Testis (tissue), 2 donors: ENCODE measurements at regions not wholly inside any gene's neighbourhood (a gene's known extent, or its start where the extent isn't known, plus 50 kb on each side); places are given as distances from the start of the nearest gene placed in this dataset.

Experiments
- DNase-seq: peaks from one replicate; pipeline ENCODE4 v3.0.0-alpha.2; 2019
- H3K27ac ChIP-seq, 2 donors: fragments of 200-600 bp; sonication (generic); one replicate each; pipeline ENCODE4 v1.5.1; 2019
- H3K27me3 ChIP-seq: fragments of 200-600 bp; sonication (generic); one replicate; pipeline ENCODE4 v1.5.1; 2019
- H3K36me3 ChIP-seq: fragments of 200-600 bp; sonication (generic); one replicate; pipeline ENCODE4 v1.5.1; 2017; ENCODE audit warnings: low read depth; ENCODE audit errors: missing control alignments
- H3K4me1 ChIP-seq: fragments of 200-600 bp; sonication (generic); one replicate; pipeline ENCODE4 v1.5.1; 2019
- H3K4me3 ChIP-seq, 2 donors: fragments of 200-600 bp; sonication (generic); one replicate each; pipeline ENCODE4 v1.5.1; 2017 to 2019
- H3K9me3 ChIP-seq: fragments of 200-600 bp; sonication (generic); one replicate; pipeline ENCODE4 v1.5.1; 2017
- POLR2A ChIP-seq: fragments of 450-650 bp; IDR thresholded peaks from one replicate; pipeline ENCODE4 v1.6.1; 2017; ENCODE audit warnings: antibody characterized with exemption, mild to moderate bottlenecking, moderate library complexity
- WGBS, 2 donors: methylation state at CpG; one replicate each; pipeline ENCODE4 v1.1.5; 2018; 5-methylcytosine and 5-hydroxymethylcytosine counted together
- intact Hi-C: fragments of 100-400 bp; cut with DNase I; formaldehyde crosslinking; loops from one replicate; pipeline ENCODE4 v1.15.1; 2023; ENCODE audit warnings: low total_unique reads
- TF ChIP-seq, protein P1 (sequence below), 3 experiments: fragments of 450-650 bp in 2 of 3; fragments of 200-600 bp in 1 of 3; sonication (generic) in 1 of 3; IDR thresholded peaks; one replicate each; pipeline ENCODE4 v1.5.1; 2016 to 2019; ENCODE audit warnings: antibody characterized with exemption in 3 of 3, mild to moderate bottlenecking in 2 of 3, moderate library complexity in 1 of 3

DNA sequence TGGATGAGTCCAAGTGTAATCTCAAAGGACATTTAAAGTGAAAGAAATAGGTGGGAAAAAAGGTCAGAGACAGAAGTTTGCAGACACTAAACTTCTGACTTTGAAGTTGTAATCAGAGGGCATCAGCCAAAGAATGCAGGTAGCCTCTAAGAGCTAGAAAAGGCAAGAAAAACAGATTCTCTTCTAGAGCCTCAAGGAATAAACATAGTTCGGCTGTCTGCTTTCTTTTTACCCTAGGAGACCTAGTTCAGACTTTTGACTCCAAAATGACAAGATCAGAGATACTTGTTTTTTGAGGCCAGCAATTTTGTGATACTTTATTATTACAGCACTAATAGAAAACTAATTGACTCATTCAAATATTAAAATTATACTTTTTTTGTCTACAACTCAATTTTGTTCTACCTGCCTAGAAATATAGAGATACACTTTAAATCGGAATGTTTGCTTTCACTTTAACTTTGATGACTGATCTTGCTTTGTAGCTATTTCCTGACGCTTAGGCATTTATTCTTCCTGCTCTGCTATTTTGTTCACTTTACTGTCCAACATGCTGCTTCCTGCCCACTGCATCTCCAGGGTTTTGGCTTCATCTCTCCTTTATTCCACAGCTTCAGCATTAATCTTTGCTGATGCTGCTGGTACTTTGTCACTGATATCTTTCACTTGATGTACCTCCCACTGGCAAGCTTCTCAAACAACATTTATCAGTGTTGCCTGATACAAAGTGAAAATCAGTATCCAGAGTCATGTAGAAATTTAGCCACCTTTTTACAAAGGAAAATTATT, 272.5 kb downstream of the DSEL start:
- Histone ChIP-seq H3K9me3 (no peaks in the 10 kb centered on the region), H3K4me3 (no peak overlapping the region), H3K27ac (no peak overlapping the region), H3K27me3 (no peaks in the 10 kb centered on the region), H3K36me3 (no peaks in the 10 kb centered on the region), H3K4me1 (no peaks in the 10 kb centered on the region)
- DNase-seq: no peak
- intact Hi-C loops: no loop called here
- 31 to 40% methylated on average over 3 of the region's 3 CpGs for WGBS, 2 donors
- TF ChIP-seq, protein P1, sequence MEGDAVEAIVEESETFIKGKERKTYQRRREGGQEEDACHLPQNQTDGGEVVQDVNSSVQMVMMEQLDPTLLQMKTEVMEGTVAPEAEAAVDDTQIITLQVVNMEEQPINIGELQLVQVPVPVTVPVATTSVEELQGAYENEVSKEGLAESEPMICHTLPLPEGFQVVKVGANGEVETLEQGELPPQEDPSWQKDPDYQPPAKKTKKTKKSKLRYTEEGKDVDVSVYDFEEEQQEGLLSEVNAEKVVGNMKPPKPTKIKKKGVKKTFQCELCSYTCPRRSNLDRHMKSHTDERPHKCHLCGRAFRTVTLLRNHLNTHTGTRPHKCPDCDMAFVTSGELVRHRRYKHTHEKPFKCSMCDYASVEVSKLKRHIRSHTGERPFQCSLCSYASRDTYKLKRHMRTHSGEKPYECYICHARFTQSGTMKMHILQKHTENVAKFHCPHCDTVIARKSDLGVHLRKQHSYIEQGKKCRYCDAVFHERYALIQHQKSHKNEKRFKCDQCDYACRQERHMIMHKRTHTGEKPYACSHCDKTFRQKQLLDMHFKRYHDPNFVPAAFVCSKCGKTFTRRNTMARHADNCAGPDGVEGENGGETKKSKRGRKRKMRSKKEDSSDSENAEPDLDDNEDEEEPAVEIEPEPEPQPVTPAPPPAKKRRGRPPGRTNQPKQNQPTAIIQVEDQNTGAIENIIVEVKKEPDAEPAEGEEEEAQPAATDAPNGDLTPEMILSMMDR (IDR thresholded peaks at IDR 0.05): no peak
- no peak for TF ChIP-seq POLR2A

DNA sequence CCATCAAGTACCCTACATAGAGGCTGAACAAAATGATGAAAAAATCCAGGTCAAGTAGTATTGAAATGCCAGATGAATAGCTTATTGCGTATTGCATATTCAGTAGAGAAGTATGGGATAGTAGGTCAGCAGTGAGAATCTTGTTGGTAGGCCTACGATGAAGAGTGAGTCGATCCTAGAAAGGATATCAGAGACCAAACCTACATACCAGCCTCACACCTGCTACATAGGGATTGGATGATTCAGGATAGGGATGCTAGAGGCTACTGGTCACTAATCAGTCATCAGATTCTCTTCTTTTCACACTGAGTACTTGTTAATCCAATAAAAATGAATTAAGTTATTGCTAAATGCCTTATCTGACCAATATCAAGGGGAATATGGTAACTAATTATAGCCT, 274.5 kb downstream of the DSEL start:
- 90 to 99% methylated on average over 3 of the region's 3 CpGs for WGBS, 2 donors
- TF ChIP-seq POLR2A: no peak
- TF ChIP-seq, protein P1 (IDR thresholded peaks at IDR 0.05): no peak
- no peaks in the 10 kb centered on the region for H3K36me3 ChIP-seq
- no peak overlapping the region for H3K27ac ChIP-seq
- no peak overlapping the region for H3K4me3 ChIP-seq
- intact Hi-C loops: no loop called here
- no peak for DNase-seq
- H3K9me3 ChIP-seq: no peaks in the 10 kb centered on the region
- no peaks in the 10 kb centered on the region for H3K4me1 ChIP-seq
- H3K27me3 ChIP-seq: no peaks in the 10 kb centered on the region

DNA sequence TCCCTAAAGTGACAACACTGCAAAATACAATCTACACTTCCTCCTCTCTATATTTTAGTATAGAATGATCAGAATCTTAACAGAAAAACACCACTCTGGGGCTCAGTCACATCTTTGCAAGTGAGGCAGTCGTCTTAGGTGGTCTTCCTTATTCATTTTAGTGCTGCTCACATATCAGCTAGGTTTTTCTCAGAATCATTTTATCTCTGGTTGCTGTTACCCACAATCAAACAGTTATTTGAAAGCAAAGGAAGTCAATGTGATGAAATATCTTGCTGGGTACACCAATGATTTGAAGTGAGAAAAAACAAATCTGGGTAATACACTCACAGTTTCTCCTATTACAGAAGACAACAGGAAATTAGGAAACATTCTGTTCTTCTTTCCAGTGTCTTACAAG, 275.2 kb downstream of the DSEL start:
- 83 to 86% methylated on average over 1 of the region's 1 CpG for WGBS, 2 donors
- no peak for DNase-seq
- TF ChIP-seq POLR2A: no peak
- TF ChIP-seq, protein P1 (IDR thresholded peaks at IDR 0.05): no peak
- no peak overlapping the region for H3K27ac ChIP-seq
- no peaks in the 10 kb centered on the region for H3K4me1 ChIP-seq
- no peaks in the 10 kb centered on the region for H3K27me3 ChIP-seq
- H3K4me3 ChIP-seq: no peak overlapping the region
- H3K9me3 ChIP-seq: no peaks in the 10 kb centered on the region
- H3K36me3 ChIP-seq: no peaks in the 10 kb centered on the region
- intact Hi-C loops: no loop called here

DNA sequence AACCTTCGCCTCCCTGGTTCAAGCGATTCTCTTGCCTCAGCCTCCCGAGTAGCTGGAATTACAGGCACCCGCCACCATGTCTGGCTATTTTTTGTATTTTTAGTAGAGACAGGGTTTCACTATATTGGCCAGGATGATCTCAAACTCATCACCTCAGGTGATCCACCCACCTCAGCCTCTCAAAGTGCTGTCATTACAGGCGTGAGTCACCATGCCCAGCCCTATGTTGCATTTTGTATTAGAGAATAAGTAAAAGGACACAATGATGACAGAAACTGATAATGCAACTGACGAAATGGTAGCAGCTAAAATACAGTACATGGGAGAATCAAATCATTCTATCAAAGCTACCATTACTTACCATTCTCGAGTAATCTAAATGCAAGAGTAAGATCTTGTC, 276.7 kb downstream of the DSEL start:
- no peak for DNase-seq
- Histone ChIP-seq H3K9me3 (no peaks in the 10 kb centered on the region), H3K4me3 (no peak overlapping the region), H3K4me1 (no peaks in the 10 kb centered on the region), H3K27me3 (no peaks in the 10 kb centered on the region), H3K36me3 (no peaks in the 10 kb centered on the region), H3K27ac (no peak overlapping the region)
- 92 to 96% methylated on average over 7 of the region's 7 CpGs for WGBS, 2 donors
- intact Hi-C loops: no loop called here
- TF ChIP-seq, protein P1 (IDR thresholded peaks at IDR 0.05): no peak

DNA sequence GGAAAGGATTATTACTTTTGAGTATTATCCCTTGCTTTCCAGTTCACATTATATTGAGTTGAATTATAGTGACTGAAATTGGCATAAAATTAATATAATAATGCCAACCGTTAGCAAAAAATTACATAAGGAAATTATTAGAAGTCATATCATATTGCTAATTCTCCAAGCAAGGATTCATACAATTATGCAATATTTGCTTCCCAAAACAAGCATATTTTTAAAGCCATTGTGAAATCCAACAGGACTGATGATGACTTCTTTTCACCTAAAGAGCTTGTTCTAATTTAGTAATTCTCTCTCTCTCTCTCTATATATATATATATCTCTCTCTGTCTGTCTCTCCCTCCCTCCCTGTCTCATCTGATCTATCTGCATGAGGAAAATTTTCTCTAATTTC, 283.5 kb downstream of the DSEL start:
- WGBS, 2 donors: 79 to 84% methylated on average over 1 of the region's 1 CpG
- DNase-seq: no peak
- no peaks in the 10 kb centered on the region for H3K27me3 ChIP-seq
- intact Hi-C loops: no loop called here
- H3K9me3 ChIP-seq: no peaks in the 10 kb centered on the region
- no peaks in the 10 kb centered on the region for H3K4me1 ChIP-seq
- H3K36me3 ChIP-seq: no peaks in the 10 kb centered on the region
- H3K27ac ChIP-seq: no peak overlapping the region
- H3K4me3 ChIP-seq: no peak overlapping the region
- TF ChIP-seq, protein P1 (IDR thresholded peaks at IDR 0.05): no peak
- no peak for TF ChIP-seq POLR2A
